GM18858 (cell line): ENCODE measurements at regions not wholly inside any gene's neighbourhood (a gene's known extent, or its start where the extent isn't known, plus 50 kb on each side); places are given as distances from the start of the nearest gene placed in this dataset.
"Not testable (repeated sequence)": the region's sequence is repeated elsewhere in the genome, so short reads cannot be mapped to it uniquely, and the experiment has no call there.

Experiments used
- ATAC-seq: cut with Tn5 transposase; IDR thresholded peaks from one replicate; pipeline ENCODE4 v1.9.1; 2021; ENCODE audit not compliant: unreplicated experiment

GRCh38 chr12:75812271-75813018 lies 219.1 kb downstream of the PHLDA1 start:
- no peak for ATAC-seq

GRCh38 chr12:75809746-75810145 lies 221.8 kb downstream of the PHLDA1 start:
- no peak for ATAC-seq

- ATAC-seq, result no peak
Observed at GRCh38 chr12:75807494-75807893, 224.1 kb downstream of the PHLDA1 start.

- no peak for ATAC-seq
Observed at GRCh38 chr12:75805905-75806304, 225.7 kb downstream of the PHLDA1 start.

- ATAC-seq, result no peak
Observed at GRCh38 chr12:75805320-75805719, 226.3 kb downstream of the PHLDA1 start.

GRCh38 chr12:75798136-75798926 lies 233.2 kb downstream of the PHLDA1 start:
- ATAC-seq, result no peak

- ATAC-seq, result no peak
Observed at GRCh38 chr12:75795125-75795524, 236.5 kb downstream of the PHLDA1 start.

- no peak for ATAC-seq
Observed at GRCh38 chr12:75792687-75793086, 238.9 kb downstream of the PHLDA1 start.

- ATAC-seq, result no peak
Observed at GRCh38 chr12:75790219-75790618, 241.4 kb downstream of the PHLDA1 start.

GRCh38 chr12:75787146-75787545 lies 244.4 kb downstream of the PHLDA1 start:
- ATAC-seq, result not testable (repeated sequence)

GRCh38 chr12:75786070-75786469 lies 245.5 kb downstream of the PHLDA1 start:
- no peak for ATAC-seq

- no peak for ATAC-seq
Observed at GRCh38 chr12:75784591-75784990, 247.0 kb downstream of the PHLDA1 start.

- ATAC-seq, result no peak
Observed at GRCh38 chr12:75783093-75783877, 248.3 kb downstream of the PHLDA1 start.

- ATAC-seq, result no peak
Observed at GRCh38 chr12:75782069-75782581, 249.5 kb downstream of the PHLDA1 start.

GRCh38 chr12:75781532-75782046 lies 250.0 kb downstream of the PHLDA1 start:
- no peak for ATAC-seq

GRCh38 chr12:75779891-75780496 lies 251.6 kb downstream of the PHLDA1 start:
- no peak for ATAC-seq

- no peak for ATAC-seq
Observed at GRCh38 chr12:75774261-75775052, 257.1 kb downstream of the PHLDA1 start.

GRCh38 chr12:75773377-75773776 lies 258.2 kb downstream of the PHLDA1 start:
- no peak for ATAC-seq

- ATAC-seq, result no peak
Observed at GRCh38 chr12:75771023-75771422, 259.6 kb upstream of the KRR1 start.

- no peak for ATAC-seq
Observed at GRCh38 chr12:75767957-75768356, 256.5 kb upstream of the KRR1 start.
